HG02884 (cell line): ENCODE measurements at regions not wholly inside any gene's neighbourhood (a gene's known extent, or its start where the extent isn't known, plus 50 kb on each side); places are given as distances from the start of the nearest gene placed in this dataset.
"Not testable (repeated sequence)": the region's sequence is repeated elsewhere in the genome, so short reads cannot be mapped to it uniquely, and the experiment has no call there.

Source experiments
- ATAC-seq: cut with Tn5 transposase; IDR thresholded peaks from one replicate; pipeline ENCODE4 v1.9.1; 2021; ENCODE audit warnings: mild to moderate bottlenecking, moderate library complexity; ENCODE audit not compliant: unreplicated experiment

DNA sequence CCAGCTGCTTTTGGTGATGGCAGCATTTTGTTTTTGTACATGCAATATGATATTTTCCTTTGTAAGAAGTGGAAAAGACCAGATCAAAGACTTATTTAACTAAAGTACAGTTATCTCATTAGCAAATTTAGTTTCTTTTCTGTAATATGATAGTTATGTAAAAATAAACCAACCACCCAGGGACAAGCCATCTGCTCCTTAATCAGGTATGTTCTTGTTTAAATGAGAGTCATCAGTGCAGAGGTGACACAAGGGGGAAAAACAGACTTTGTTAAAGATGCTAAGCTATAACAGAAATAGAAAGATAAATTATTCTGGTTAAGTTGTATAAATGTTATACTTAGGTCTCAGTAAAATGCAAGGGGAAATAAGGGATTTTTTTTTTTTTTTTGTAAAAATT, 805.7 kb upstream of the SEMA6A start:
- ATAC-seq = no peak

DNA sequence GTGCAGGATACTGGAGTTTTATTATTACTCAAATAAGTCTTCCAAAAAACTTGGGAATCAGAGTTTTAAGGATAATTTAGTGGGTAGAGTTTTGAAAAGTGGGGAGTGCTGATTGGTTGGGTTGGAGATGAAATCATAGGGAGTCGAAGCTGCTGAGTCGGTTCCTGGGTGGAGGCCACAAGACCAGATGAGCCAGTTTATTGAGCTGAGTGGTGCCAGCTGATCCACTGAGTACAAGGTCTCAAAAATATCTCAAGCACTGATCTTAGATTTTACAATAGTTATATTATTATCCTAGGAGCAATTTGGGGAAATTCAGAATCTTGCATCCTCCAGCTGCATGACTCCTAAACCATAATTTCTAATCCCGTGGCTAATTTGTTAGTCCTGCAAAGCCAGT, 804.9 kb upstream of the SEMA6A start:
- ATAC-seq = no peak

DNA sequence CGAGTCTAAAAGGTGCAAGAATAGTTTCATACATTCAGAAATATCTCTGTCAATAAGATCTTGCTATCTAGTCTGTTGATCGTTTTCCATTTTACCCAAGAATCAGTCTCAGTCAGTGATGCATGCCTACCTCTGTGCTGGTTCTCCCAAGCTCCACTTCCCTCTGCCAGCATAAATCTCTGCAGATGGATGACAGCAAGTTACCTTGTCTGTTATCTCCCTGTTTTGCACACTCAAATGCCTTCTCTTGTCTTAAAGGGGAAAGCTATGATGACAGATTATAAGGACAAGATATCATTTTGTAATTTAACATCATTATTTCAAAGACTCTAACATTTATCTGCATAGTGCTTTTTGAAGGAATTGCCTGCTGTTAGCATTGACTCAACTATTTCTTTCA, 802.1 kb upstream of the SEMA6A start:
- no peak for ATAC-seq

DNA sequence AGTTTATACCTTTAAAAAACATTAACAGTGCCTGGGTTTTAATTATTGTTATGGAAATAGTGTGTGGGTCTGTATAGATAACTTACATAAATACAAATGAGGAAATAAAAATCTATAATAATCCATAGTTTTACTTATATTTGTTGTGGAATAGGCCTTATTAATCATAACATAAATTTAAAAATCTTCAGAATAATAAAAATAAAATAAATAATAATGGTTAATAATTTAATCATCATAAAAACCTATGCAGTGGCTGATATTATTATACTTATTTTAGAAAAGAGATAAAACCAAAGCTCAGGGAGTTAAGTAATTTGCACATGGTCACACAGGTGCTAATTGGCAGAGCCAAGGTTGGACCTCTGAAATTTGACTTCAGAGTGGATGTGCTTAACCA, 785.3 kb upstream of the SEMA6A start:
- no peak for ATAC-seq

DNA sequence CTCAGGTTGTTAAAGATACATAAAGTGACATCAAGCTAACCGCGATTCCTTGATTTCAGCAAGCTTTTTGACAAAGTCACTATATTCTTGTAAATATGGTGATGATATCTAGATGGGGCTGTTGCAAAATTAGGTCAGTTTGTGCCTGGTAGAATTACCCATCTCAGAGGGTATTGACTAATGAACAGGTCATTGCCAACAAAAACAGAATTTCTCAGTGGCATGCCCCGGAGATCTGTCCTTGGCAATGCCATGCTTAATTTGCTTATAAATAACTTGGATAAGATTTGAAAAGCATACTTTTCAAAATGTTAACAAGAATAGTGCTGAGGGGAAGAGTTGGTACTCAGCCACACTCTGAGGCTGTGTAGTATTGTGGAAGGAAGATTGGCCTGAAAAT, 783.3 kb upstream of the SEMA6A start:
- ATAC-seq = no peak

DNA sequence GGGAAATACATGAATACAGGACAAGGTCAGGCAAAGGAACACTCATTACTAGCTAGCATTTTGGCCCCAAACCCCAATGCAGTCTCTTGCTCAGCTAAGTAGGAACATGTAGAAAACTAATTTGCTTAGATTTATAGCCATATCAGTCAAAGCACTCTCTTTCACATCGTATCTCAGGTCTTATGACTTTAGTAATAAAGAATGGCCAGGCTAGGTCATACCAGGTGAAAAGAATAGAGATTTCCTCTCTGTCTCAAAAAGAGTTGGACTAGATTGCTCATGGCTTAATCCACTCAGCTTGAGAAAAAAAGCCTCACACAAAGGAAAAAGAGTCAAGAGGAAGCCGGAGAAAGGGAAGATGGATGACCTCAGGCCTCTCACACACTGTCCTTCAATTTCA, 772.7 kb upstream of the SEMA6A start:
- no peak for ATAC-seq

DNA sequence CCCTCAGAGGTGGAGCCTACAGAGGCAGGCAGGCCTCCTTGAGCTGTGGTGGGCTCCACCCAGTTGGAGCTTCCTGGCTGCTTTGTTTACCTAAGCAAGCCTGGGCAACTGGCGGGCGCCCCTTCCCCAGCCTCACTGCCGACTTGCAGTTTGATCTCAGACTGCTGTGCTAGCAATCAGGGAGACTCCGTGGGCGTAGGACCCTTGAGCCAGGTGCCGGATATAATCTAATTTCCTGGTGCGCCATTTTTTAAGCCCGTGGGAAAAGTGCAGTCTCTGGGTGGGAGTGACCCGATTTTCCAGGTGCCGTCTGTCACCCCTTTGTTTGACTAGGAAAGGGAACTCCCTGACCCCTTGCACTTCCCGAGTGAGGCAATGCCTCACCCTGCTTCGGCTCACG, 769.1 kb upstream of the SEMA6A start:
- ATAC-seq = not testable (repeated sequence)

DNA sequence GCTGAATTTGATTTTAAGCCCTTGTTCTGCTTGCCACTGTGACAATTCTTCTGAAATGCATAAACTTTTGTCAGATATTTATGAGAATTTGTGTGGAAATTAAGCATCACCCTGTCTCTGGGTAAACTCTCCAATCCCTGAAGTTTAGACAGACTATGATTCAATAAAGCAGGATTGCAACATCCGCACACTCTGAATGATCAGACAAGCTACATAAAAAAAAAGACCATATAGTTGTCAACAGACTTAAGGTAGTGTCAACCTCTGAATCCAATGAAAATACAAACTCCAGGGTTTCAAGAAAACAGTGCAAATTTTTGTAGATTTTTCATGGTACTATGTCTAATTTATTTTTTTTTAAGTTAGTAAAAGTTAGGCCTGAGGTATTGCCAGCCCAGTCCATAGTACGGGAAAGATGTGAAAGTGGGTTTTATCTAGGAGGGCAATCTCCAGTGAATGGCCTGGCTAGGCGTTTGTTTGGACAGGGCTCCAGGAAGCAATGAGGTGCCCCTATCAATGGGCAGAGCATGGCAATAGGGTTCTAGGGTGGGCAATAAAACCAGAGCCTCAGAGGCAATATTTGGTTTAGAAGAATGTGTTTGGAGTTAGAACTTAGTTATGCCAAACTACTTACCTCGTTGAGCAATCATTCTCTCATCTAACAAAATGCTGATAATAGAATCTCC, 762.6 kb upstream of the SEMA6A start:
- no peak for ATAC-seq

DNA sequence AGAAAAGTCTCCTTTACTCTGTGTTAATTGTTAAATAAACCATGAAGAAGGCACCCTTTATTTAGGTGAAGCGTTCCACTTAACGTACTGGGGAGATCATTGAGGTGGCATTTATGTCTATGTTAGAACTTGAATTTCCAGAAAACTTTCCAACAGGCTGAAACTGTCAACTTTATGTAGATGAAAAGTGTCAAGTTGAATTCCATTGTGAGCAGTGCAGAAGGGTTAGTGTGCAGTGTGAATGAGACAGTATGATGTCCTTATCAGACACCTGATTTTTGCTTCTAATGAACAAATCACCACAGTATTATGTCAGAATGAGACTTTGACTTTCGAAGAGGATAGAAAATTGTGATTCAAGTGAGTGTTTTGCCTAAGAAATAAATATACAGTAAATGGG, 761.6 kb upstream of the SEMA6A start:
- ATAC-seq = no peak

DNA sequence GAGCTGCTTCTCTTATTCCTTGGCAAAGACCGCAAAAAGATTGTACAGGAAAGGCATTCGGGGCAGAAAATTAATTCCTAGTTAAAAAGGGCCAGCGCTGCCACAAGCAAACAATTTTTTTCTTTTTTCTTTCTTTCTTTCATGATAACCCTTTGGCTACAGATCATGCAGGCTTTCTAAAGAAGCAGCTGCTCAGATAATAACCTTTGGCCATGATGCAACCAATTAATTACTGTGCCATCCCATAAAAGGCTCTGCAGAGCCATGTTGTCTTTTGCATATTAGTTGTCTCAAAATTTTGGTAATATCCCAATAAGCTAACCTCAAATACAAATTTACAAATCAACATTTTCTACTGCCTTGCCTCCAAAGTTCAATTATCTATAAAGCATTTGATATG, 758.4 kb upstream of the SEMA6A start:
- ATAC-seq = no peak

DNA sequence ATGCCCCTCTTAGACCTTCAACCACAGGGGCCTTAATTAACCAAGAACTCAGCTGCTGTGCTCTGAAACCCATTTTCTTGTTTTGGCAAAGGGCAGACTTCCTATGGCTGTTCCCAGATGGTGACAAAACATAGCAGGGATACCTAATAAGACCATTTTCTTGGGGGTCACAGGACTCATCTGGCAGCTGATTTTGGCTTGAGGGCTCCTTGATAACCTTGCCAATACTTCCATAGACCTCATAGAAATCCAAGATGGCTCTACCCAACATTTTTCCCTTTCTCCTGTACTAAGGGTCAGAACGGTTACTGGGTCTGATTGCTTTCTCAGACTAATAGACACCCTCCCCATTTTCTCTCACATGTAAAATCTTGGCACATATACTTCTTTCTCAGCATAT, 757.7 kb upstream of the SEMA6A start:
- ATAC-seq = no peak

DNA sequence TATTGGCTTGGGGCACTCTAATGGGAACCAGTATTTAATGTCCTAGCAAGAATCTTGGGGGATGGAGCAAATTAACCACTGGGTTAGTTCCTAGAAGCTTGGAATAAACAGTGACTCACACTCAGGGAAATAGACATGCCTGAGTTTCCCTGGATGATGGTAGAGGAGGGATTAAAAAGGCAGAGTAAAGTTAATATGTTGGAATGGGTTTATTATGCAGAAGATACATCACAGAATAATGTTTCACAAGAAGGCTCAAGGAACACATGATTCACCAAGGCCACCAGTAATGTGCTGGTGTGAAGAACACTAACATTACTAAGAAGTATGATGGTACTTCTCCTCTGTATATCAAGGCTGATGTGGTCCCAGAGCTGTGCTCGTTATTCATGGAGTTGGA, 752.9 kb upstream of the SEMA6A start:
- no peak for ATAC-seq

DNA sequence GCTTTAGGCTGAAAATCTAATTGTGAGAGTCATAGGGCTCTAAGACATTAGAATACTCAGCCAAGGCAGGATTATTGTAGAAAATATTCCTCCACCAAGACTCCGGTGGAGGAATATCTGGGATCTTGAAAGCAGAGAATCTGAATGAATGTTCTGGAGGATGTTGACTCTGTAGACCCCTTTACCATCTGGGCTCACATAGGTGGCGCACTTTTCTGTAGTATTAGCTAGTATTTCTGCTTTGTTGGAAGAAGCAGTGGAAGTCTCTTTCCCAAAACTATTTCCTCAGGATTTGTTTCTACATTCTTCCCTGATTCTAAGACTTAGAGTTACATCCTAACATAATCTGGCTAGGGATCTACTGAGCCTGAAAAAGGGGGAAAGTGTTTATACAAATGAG, 752.4 kb upstream of the SEMA6A start:
- ATAC-seq = no peak

DNA sequence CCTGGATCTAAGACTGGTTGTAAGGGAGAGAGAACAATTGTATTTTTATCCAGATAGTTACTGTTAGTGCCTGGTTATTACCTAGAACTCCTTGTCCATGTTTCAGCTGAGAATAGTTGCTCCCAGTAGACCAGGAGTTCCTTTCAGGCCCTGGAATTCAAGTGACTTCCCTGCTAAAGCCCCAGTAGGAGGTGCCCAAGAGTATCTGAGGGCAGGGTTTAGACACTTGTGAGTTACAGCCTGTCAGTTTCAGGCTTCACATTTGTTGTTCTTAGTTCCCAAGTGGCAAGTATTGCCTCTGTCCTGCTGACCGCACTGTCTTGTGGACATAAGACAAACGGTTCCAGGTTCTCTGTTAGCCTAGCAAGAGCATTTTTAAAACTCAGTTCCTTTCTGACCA, 743.9 kb upstream of the SEMA6A start:
- ATAC-seq = no peak

DNA sequence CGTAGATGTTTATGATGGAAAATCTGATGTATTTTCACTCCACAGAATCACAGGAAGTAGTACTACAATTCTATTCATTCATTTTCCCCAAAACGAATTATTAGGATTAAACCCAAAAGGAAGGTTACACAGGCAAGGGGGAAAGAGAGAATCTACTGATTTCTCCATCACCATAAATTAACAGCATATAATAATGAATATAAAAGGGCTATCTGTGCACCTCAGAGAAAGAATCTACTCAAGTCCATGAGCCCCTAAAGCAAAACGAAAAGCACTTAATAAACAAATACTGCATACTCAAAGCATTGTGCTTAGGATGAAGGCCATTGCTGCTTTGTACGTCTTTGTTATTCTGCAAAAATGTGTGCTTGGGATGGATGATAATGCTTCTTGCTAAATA, 740.5 kb upstream of the SEMA6A start:
- ATAC-seq = no peak

DNA sequence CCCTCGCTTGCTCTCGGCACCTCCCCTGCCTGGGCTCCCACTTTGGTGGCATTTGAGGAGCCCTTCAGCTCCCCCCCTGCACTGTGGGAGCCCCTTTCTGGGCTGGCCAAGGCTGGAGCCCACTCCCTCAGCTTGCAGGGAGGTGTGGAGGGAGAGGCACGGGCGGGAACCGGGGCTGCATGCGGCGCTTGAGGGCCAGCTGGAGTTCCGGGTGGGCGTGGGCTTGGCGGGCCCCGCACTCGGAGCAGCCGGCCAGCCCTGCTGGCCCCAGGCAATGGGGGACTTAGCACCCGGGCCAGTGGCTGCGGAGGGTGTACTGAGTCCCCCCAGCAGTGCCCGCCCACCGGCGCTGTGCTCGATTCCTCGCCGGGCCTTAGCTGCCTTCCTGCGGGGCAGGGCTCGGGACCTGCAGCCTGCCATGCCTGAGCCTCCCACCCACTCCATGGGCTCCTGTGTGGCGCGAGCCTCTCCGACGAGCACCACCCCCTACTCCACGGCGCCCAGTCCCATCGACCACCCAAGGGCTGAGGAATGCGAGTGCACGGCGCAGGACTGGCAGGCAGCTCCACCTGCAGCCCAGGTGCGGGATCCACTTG, 730.0 kb upstream of the SEMA6A start:
- not testable (repeated sequence) for ATAC-seq

DNA sequence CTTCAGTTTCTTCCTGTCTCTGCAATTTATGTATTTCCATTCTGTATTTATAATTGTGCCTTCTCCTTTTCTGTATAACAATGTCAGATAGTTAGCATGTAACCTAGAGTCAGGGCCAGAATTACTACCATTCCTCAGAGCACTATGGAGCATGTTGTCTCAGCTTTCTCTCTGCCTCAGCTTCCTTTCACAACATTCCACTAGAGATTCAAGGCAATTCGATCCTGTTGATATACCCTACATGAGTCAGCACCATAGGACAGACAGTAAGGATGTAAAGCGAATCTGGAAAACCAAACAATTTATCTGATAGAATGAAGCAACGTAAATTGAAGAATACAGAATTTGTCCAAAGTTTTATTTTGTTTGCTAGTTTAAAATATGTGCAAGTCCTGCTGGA, 728.3 kb upstream of the SEMA6A start:
- no peak for ATAC-seq

DNA sequence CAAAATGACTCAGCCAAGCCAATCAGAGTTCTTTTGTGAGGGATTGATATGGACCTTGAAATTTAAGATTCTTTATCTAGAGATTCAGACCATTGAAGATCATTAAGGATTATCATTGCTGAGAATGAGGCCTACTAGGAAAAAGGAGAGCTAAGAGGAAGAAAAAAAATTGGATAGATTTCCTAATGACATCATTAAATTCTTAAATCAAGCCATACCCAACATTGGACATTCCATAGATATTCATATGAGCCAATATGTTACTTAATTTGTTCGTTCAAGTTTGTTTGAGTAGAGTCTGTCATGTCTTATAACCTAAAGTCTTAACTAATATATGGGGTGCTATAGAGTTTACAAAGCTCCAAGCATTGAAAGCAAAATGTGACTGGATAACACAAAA, 727.9 kb upstream of the SEMA6A start:
- ATAC-seq = no peak

DNA sequence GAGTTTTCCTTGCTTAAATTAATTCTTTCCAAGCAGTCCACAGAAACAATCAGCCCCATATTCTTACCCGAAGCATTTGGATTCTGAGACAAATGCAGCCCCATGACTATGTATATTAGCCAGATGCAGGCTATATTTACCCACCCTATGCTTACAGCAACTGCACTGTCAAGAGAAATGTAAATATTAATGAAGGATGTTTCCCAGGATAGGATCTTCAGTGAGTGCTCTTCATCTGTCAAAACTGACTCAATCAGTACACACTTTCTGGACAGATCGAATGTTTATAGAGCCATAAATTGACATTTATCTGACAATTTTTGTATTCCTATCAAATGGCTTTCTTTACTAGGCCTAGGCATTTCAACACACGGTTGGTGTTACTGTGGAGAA, 725.3 kb upstream of the SEMA6A start:
- no peak for ATAC-seq

DNA sequence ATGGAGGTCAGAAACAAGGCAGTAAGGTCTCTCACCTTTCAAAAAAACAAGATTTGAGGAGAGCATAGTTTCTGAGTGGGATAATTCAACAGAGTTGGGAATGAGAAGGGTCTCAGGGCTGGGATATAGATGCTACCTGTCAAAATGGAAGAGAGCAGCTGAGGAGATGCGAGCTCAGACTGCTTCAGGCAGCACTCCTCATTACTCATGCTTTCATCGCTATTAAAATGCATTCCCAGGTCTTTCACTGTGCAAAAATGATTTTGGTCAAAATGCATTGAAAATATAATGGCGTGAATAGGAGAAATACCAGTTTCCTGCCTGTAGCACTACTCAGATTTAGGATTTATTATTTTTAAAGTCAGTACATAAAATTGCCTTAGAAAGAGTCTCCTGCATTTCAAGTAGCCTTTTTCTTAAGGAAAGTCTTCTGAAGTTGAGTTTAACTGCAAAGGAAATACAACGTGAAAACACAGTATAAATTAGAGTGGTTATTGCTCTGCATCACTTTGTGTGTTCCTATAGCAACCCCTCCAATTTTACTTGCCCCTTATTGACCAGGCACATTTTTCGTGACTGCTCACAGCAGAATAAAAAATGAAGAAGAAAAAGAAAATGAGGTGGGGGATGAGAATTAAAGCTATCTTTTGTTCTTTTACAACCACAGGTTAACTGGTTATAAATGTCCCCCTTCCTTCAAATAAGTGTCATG, 724.8 kb upstream of the SEMA6A start:
- ATAC-seq = no peak

DNA sequence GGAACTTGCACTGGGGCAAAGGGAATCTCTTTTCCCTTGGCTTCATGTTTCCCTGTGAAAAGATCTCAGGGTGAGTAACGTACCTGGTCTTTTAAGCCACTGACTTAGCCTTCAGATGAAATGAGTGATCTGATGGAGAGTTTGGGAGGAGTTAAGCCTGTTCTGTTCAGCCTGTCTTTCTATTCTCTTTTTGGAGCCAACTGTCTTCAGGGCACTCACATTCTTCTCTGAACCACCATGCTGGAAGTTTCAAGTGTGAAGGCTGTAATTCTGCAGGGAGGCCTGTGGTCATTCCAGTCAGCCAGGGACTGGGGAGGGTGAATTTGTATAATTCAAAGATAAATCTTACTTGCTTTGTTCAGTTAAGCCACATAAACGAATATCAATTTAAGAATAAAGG, 722.2 kb upstream of the SEMA6A start:
- no peak for ATAC-seq

DNA sequence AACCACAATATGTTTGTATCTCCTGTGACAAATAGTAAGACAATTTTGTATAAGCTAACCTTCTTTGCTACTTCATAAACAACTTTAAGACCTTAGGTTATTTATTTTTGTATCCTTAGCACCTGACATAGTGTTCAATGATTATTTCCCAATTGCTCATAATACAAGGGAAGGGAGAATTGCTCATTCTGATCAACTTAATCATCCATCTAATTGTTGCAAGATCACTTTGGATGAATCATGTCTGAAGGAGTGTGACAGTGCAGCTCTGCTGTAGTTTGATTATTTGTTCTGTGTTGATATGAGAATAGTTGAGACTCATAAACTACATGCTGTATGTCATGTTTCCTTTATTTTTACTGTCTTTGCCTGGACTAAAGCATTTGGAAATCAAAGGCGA, 721.3 kb upstream of the SEMA6A start:
- no peak for ATAC-seq

DNA sequence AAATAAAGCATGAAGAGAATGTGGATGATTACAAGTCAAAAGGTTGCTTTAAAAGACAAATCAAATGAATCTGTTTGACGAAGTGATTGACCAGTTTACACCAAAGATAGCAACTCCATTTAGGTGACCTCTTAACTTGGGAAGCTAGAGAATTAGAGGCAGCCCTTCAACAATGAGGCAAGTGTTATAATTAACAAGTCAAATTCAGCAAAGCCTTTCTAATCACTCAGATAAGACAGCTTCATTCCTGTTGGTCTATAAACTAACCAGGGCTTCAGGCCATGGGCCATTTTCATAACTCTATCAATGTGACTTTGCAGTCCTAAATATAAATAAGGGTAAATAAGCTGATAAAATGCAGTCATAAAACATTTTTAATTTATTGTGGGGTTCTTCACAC, 712.2 kb upstream of the SEMA6A start:
- no peak for ATAC-seq
